ENCODE measurements at regions not wholly inside any gene's neighbourhood (a gene's known extent, or its start where the extent isn't known, plus 50 kb on each side); places are given as distances from the start of the nearest gene placed in this dataset.
"Not testable (repeated sequence)": the region's sequence is repeated elsewhere in the genome, so short reads cannot be mapped to it uniquely, and the experiment has no call there.

DNA sequence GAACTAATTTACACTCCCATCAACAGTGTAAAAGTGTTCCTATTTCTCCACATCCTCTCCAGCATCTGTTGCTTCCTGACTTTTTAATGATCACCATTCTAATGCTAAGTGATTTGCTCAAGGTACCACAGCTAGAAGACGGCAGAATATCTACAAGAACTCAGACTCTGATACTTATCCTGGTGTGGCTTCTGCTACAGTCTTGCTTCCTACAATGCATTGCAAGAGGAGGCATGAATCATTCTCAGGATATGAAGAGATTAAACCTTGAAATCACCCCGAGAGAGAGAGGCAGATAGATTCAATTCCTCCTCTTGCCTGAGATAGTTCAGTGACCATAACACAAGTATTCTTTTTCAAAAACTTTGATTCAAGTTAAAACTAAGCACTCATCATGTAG lies 306.4 kb downstream of the TBC1D4 start:
- DNase-seq = no peak

DNA sequence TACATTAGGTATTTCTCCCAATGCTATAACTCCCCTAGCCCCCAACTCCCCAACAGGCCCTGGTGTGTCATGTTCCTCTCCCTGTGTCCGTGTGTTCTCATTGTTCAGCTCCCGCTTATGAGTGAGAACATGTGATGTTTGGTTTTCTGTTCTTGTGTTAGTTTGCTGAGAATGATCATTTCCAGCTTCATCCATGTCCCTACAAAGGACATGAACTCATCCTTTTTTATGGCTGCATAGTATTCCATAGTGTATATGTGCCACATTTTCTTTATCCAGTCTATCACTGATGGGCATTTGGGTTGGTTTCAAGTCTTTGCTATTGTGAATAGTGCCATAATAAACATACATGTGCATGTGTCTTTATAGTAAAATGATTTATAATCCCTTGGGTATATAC lies 306.9 kb downstream of the TBC1D4 start:
- not testable (repeated sequence) for DNase-seq

GRCh38 chr13:75174481-75174880 lies 307.5 kb downstream of the TBC1D4 start:
- no peak for DNase-seq

DNA sequence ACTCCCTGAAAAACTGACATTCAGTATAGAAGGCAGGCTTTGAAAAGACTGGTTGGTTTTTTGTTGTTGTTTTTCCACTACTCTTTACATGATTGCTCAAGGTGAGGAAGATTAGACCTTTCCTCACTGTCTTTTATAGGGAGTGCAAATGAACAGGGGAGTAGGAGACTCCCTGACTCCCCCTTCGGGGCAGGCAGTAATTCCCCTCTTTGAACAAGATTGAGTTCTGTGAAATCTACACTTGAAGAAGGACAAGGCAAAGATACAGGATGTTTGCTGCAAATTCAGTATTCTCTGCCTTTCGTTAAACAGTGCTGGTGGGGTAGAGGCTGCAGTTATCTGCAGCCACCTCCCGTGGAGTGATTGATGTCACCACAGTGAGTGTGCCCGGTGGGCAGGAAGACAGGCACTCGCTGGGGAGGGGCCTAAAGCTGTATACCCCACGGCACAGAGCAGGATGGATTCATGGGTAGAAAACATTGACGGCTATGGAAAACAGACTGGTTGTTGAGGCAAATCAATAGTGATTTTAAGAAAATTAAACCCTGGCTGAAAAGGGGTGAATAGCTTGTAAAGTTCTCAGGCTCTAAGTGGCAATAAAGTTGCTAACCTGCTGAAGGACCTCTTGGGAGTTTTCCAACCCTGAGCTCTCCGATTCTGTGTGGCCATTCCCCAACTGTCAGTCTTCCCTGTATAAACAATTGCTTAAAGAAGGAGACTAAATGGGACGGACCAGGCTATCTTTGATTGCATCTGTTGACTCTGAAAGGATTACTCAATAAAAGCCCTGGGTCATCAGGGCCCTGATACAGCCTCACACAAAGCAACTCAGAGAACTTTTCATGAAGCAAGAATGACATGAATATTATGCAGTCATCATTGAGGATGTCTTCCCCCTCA lies 308.3 kb downstream of the TBC1D4 start:
- no peak for DNase-seq

DNA sequence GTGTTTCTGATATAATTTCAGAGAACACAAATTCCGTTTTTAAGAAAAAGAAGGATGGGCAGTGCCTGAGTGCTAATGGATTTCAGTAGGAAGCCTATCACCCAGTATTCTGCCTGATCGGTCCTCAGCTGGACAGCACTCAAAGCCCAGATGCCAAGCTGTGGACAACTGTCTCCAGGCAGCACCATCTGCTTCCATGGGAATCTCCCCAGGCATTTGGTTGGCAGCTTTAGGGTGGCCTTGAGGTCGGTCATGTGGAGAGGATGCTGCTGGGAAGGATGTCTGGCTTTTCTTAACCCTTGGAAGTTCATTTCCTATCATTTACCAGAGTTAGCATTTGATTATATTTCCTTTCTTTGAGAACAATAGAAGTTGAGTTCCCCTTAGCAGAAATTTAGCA lies 311.7 kb downstream of the TBC1D4 start:
- no peak for DNase-seq

DNA sequence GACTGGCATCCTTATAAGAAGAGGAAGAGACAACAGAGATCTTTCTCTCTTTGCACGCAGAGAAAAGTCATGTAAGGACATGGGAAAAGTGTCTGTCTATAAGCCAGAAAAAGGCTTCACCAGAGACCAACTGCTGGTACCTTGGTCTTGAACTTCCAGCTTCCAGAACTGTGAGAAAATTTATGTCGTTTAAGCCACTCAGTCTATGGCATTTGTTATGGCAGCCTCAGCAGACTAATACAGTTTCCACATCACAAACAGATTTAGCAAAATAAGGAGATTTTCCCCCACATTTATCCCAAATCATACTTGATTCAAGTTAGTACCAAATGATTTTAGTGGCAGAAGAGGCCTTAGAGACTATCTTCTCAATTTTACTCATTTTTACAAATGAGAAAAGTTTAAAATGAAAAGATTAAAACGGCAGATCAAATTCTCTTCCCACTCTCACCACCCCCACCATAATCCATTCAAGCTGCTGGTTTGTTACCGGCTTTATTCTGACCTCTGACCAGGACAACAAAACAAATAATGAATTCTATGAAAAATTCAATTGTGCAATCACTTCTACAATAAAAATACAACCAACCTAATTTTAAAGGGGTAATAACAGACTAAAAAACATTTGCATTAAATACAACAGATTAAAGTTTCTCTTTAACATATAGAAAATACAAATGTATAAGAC lies 316.3 kb downstream of the TBC1D4 start:
- no peak for DNase-seq

- DNase-seq = no peak
Measured at GRCh38 chr13:75161804-75162203, 320.2 kb downstream of the TBC1D4 start.

DNA sequence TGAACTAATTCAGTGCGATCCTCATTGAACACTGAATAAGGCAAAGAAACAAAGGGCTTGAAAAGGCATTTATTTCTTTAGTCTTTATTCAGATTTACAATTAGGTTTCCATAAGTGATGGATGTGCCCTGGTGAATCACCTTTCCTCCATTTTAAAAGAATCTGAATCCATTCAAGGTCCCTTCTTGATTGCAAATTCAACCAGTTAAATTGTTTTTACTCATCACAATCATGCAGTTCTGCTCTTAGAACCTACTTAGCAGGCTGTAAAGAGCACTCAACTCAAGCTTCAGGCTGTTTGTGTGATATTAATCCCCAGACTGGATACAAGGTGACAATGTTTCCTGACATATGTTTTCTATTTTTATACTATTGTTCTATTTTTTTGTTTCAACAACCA lies 321.0 kb downstream of the TBC1D4 start:
- DNase-seq = no peak

GRCh38 chr13:75154331-75154730 lies 327.6 kb downstream of the TBC1D4 start:
- DNase-seq = no peak

GRCh38 chr13:75153834-75154233 lies 328.1 kb downstream of the TBC1D4 start:
- DNase-seq = no peak

- no peak for DNase-seq
Measured at GRCh38 chr13:75153386-75153785, 328.6 kb downstream of the TBC1D4 start.

DNA sequence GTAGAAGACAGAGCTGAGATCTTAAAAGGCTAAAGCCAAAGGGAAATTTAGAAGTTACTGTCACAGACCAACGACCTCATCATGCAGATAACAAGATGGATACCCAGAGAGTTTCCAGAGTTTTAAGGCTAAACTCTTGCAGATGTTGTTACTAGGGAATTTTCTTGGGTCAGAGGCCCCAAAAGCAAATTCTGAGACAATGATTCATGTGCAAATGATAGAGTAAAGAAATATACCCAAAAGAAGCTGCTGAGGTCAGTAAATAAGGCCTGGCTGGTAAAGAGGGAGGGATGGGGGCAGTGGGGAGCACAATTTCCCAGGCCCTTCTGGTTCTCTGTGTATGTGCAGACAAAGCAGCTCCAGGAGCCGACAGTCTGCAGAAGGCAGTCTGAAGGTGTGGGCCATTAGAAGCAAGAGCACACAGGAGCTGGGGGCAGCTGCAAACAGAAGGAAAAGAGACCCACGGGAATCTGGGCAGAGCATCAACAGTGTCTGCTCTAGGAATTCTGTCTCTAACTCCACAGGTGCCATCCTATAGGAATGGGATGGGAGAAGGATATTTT lies 330.8 kb downstream of the TBC1D4 start:
- no peak for DNase-seq

DNA sequence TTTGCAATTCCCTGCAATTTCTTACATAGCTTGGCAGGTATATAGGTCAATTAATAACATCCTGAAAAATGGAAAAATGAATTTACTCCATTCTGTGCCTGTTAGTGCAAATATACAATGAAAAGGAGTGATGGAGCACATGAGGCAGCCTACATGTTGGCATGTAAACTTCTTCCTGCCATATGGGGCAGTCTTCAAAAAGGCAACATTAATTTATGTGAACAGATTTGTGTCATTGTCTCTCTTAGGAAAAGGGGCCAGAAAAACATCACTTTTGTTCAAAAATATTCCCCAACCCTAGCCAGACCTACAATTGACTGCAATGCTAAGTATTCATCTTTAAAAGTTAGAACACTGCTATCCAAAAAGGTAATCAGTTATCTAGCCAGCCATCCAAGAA lies 332.2 kb downstream of the TBC1D4 start:
- DNase-seq = no peak

DNA sequence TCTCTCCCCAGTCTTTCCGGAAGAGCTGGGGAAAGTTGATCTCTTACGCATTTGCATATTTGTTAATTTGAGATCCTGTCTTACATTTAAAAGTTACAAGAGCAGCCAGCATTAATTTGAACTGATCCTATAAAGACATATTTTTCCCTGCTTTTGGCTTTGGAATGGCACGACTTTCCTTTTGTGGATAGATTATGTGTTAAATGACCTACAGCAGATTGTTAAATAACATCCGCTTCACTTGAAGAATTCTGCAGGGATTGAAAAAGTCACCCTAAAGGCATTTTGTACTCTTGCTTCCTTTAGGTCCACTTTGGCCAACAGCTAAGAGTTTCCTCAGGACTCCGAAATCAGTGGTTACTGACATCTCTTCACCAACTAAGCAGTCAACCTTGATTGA lies 334.0 kb downstream of the TBC1D4 start:
- no peak for DNase-seq

GRCh38 chr13:75146436-75146835 lies 335.5 kb downstream of the TBC1D4 start:
- no peak for DNase-seq

GRCh38 chr13:75145927-75146326 lies 336.0 kb downstream of the TBC1D4 start:
- DNase-seq = peak; percentile 16

- no peak for DNase-seq
Measured at GRCh38 chr13:75139291-75139690, 342.7 kb downstream of the TBC1D4 start.

GRCh38 chr13:75137911-75138571 lies 343.9 kb downstream of the TBC1D4 start:
- no peak for DNase-seq

- DNase-seq = no peak
Measured at GRCh38 chr13:75136151-75136550, 345.8 kb downstream of the TBC1D4 start.

DNA sequence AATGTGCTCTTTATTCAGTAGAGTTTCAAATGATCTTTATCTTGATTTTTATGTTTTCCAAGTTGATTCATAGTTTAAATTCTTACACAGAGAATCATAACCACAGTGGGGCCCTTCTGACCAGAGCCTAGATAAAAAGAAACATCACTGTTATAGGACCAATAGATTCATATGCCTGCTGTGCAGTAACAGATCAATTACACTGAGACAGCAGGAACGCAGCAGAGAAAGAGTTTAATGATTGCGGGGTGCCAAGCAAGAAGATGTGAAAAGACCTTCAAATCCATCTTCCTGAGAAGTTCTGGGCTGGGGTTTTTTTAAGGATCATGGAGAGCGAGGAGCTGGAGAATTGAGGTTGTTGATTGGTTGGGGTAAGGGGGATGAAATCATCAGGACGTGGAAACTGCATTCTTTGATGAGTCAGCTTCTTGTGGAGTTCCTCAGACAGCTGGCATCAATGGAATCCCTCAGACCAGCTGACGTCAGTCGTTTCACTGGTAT lies 346.6 kb downstream of the TBC1D4 start:
- DNase-seq = no peak

DNA sequence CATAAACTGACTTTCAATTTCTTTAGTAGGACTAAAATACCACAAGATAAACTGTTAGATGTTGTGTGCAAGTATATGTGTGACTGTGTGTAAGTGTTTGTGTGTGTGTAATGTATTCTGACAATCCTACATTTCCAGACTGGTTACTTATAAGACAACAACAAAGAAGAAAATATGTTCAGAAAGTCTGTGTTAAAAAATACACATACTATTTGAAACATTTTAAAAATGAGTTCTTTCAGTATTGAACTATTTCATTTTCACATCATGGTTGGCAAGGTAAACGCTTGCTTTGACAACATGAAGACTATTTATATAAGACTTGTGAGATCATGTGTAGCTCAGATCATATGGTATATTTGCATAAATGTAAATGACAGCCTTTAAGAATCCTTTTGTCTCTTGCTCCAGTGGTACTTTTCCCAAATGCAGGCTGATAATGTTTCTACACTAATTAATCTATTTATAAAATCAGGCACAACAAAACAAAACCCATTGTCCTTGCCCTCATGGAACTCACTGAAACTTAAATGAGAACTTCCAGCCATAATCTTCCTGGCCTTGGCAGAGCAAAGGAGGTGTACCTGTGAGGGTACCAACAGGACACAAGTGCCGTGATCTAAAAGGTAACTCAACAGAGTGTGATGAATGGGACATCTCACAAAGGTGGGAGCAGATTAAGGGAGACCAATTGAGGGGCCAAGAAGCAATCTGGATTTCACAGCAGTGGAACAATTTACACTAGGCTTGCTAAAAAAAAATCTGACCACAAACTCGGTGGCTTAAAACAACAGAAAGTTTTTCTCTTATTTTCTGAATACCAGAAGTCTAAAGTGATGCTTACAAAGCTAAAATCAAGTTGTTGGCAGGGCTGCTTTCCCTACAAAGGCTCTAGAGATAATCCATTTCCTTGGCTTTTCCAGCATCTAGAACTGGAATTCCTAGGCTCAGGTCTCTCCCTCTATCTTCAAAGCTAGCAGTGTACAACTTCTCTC lies 349.0 kb downstream of the TBC1D4 start:
- no peak for DNase-seq

DNA sequence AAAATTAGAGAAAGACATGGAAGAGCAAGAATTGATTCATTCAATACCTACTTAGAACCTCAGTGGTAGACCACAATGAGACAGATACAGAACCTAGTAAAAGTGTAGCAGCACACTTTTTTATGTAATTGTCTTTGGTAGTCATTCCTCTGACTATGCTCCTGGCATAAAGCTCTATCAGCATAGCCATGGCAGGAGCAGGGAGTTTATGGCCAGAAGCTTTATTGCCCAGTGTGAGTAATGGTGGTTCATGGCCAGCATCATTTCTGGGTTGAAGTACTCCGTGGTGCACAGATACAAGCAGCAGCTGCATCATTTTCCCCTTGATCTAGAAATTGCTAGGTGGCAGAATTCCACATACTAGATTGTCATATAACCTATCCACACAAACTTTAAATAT lies 352.6 kb downstream of the TBC1D4 start:
- DNase-seq = no peak

Measured in NCI-H2171 treated with DMSO at 0.1 percent for 48 hours (cell line).